SK-N-SH (cell line): ENCODE measurements at regions not wholly inside any gene's neighbourhood (a gene's known extent, or its start where the extent isn't known, plus 50 kb on each side); places are given as distances from the start of the nearest gene placed in this dataset.

Experiments
- CTCF ChIA-PET: fragments of 300-600, 350-600 bp; formaldehyde crosslinking; extraction: SDS; loops from one replicate; lab custom pipeline; 2021; lab: Yijun Ruan, JAX
- POLR2A ChIA-PET: fragments of 350-600 bp; sonication (Branson Sonifier 250); formaldehyde crosslinking; extraction: SDS; loops from one replicate; lab custom pipeline; 2020; ENCODE audit warnings: antibody characterized with exemption, inconsistent platforms; lab: Yijun Ruan, JAX
- DNase-seq: peaks from one replicate; pipeline ENCODE4 v3.0.0; 2012
- H2AFZ ChIP-seq: fragments of 200-600 bp; sonication (generic); 2 replicates; pipeline ENCODE4 v1.8.1; 2016; ENCODE audit warnings: antibody characterized with exemption, mild to moderate bottlenecking, low read depth
- H3F3A ChIP-seq: fragments of 200-600 bp; sonication (generic); replicated peaks from 2 replicates; pipeline ENCODE3; 2016; ENCODE audit warnings: antibody characterized with exemption, mild to moderate bottlenecking; ENCODE audit not compliant: insufficient read depth
- H3K27ac ChIP-seq, 2 experiments: fragments of 200-500 bp in 1 of 2; fragments of 200-600 bp in 1 of 2; sonication (Bioruptor generic) in 1 of 2; sonication (generic), shearing (Covaris generic) in 1 of 2; 2 replicates each; pipeline versions ENCODE4 v1.5.1 to v1.6.1; 2014 to 2016; ENCODE audit warnings: low read depth in 2 of 2, inconsistent platforms in 1 of 2, low read length in 1 of 2, mild to moderate bottlenecking in 1 of 2, mixed read lengths in 1 of 2
- H3K27me3 ChIP-seq: fragments of 200-600 bp; sonication (generic), shearing (Covaris generic); 2 replicates; pipeline ENCODE4 v1.6.1; 2016; ENCODE audit warnings: mixed run types; ENCODE audit not compliant: insufficient read depth
- H3K36me3 ChIP-seq, 2 experiments: fragments of 200-500 bp in 1 of 2; fragments of 200-600 bp in 1 of 2; sonication (Bioruptor generic) in 1 of 2; sonication (generic) in 1 of 2; replicated peaks in 1 of 2; 2 replicates each; pipeline versions ENCODE3 to v1.5.1; 2014 to 2016; ENCODE audit warnings: low read length in 1 of 2, mild to moderate bottlenecking in 1 of 2; ENCODE audit not compliant: insufficient read depth in 2 of 2, control insufficient read depth in 1 of 2
- H3K4me1 ChIP-seq, 2 experiments: fragments of 200-500 bp in 1 of 2; fragments of 200-600 bp in 1 of 2; sonication (Bioruptor generic) in 1 of 2; sonication (generic), shearing (Covaris generic) in 1 of 2; 2 replicates each; pipeline versions ENCODE4 v1.5.1 to v1.6.1; 2014 to 2016; ENCODE audit warnings: low read depth in 1 of 2, low read length in 1 of 2, mixed run types in 1 of 2; ENCODE audit not compliant: insufficient read depth in 2 of 2, control insufficient read depth in 1 of 2
- H3K4me2 ChIP-seq: fragments of 200-600 bp; sonication (generic), shearing (Covaris generic); 2 replicates; pipeline ENCODE4 v1.6.1; 2017; ENCODE audit warnings: mixed run types
- H3K4me3 ChIP-seq, 2 experiments: fragments of 200-500 bp in 1 of 2; fragments of 200-600 bp in 1 of 2; sonication (Bioruptor generic) in 1 of 2; sonication (generic), shearing (Covaris generic) in 1 of 2; 2 replicates each; pipeline versions ENCODE4 v1.5.1 to v1.8.1; 2014 to 2016; ENCODE audit warnings: low read depth in 2 of 2, inconsistent platforms in 1 of 2, low read length in 1 of 2, mild to moderate bottlenecking in 1 of 2, mixed read lengths in 1 of 2, moderate library complexity in 1 of 2
- H3K79me2 ChIP-seq: fragments of 200-600 bp; sonication (generic); 2 replicates; pipeline ENCODE4 v1.8.1; 2017; ENCODE audit warnings: mild to moderate bottlenecking; ENCODE audit not compliant: insufficient read depth
- H3K9ac ChIP-seq: fragments of 200-600 bp; sonication (generic); 2 replicates; pipeline ENCODE4 v1.6.1; 2017; ENCODE audit warnings: mixed run types
- H3K9me2 ChIP-seq: fragments of 200-600 bp; sonication (generic); 2 replicates; pipeline ENCODE4 v1.6.1; 2017; ENCODE audit warnings: mixed run types
- H3K9me3 ChIP-seq: fragments of 200-600 bp; sonication (generic); 2 replicates; pipeline ENCODE4 v1.6.1; 2017; ENCODE audit warnings: mixed run types, mild to moderate bottlenecking, moderate library complexity
- H4K20me1 ChIP-seq: fragments of 200-600 bp; sonication (generic); 2 replicates; pipeline ENCODE4 v1.6.1; 2017; ENCODE audit warnings: mild to moderate bottlenecking, mixed run types; ENCODE audit not compliant: insufficient read depth
- CHD2 ChIP-seq: fragments of 150-350 bp; IDR thresholded peaks from 2 replicates; pipeline ENCODE4 v1.6.1; 2018; ENCODE audit warnings: low read length; ENCODE audit not compliant: partially characterized antibody
- FOXJ3 ChIP-seq: sonication (generic); formaldehyde crosslinking; IDR thresholded peaks from 2 replicates; pipeline ENCODE4 v1.5.1; 2020; ENCODE audit warnings: mild to moderate bottlenecking, missing genetic modification reagents
- FOXM1 ChIP-seq: IDR thresholded peaks from 2 replicates; pipeline ENCODE4 v1.4.0; 2012; ENCODE audit warnings: low read depth, mild to moderate bottlenecking
- GATA2 ChIP-seq: sonication (generic); formaldehyde crosslinking; IDR thresholded peaks from 2 replicates; pipeline ENCODE4 v1.5.0; 2020; ENCODE audit warnings: mild to moderate bottlenecking, missing genetic modification reagents
- IRF3 ChIP-seq: fragments of 150-350 bp; IDR thresholded peaks from 2 replicates; pipeline ENCODE4 v1.6.1; 2016; ENCODE audit warnings: mild to moderate bottlenecking, low read depth, low read length
- JUND ChIP-seq: IDR thresholded peaks from 2 replicates; pipeline ENCODE4 v1.4.0; 2012
- PBX3 ChIP-seq: IDR thresholded peaks from 2 replicates; pipeline ENCODE4; 2012
- RAD21 ChIP-seq: IDR thresholded peaks from 2 replicates; pipeline ENCODE4 v1.6.1; 2012; ENCODE audit warnings: mild to moderate bottlenecking, low read length
- RCOR1 ChIP-seq: fragments of 150-350 bp; IDR thresholded peaks from 2 replicates; pipeline ENCODE4 v1.6.1; 2017; ENCODE audit warnings: antibody characterized with exemption, low read length
- REST ChIP-seq: IDR thresholded peaks from 2 replicates; pipeline ENCODE4 v1.6.1; 2012; ENCODE audit warnings: mild to moderate bottlenecking, low read depth, low read length, moderate library complexity
- RFX5 ChIP-seq: IDR thresholded peaks from 2 replicates; pipeline ENCODE4 v1.6.1; 2012; ENCODE audit warnings: mild to moderate bottlenecking, improper control_type of control experiment, low read length
- RXRA ChIP-seq: IDR thresholded peaks from 2 replicates; pipeline ENCODE4 v1.4.0; 2012; ENCODE audit warnings: low read depth, mild to moderate bottlenecking, borderline replicate concordance
- SIN3A ChIP-seq: IDR thresholded peaks from 2 replicates; pipeline ENCODE4 v1.6.1; 2012; ENCODE audit warnings: low read depth, mild to moderate bottlenecking, low read length, moderate library complexity, borderline replicate concordance
- TCF12 ChIP-seq: IDR thresholded peaks from 2 replicates; pipeline ENCODE4 v1.4.0; 2012
- TEAD4 ChIP-seq: IDR thresholded peaks from 2 replicates; pipeline ENCODE4 v1.4.0; 2012; ENCODE audit warnings: mild to moderate bottlenecking, borderline replicate concordance; ENCODE audit not compliant: insufficient read depth
- USF1 ChIP-seq: IDR thresholded peaks from 2 replicates; pipeline ENCODE4 v1.4.0; 2012; ENCODE audit warnings: low read depth, borderline replicate concordance
- WGBS: methylation state at CpG from one replicate; pipeline ENCODE4 v1.1.6; 2017; ENCODE audit warnings: low lambda C conversion rate; 5-methylcytosine and 5-hydroxymethylcytosine counted together

GRCh38 chr10:130509881-130510689, 373.9 kb downstream of the GLRX3 start:
- POLR2A ChIA-PET = no interaction called here
- Histone ChIP-seq H3K4me2 (no peak overlapping the region), H3K9me2 (no peaks in the 10 kb centered on the region), H3K27ac (no peak overlapping the region), H3K4me3 (no peak overlapping the region), H3K9ac (no peak overlapping the region), H3K79me2 (no peaks in the 10 kb centered on the region), H2AFZ (no peak overlapping the region), H3K27me3 (no peaks in the 10 kb centered on the region), H3K36me3 (no peaks in the 10 kb centered on the region), H3F3A (no peaks in the 10 kb centered on the region), H4K20me1 (no peaks in the 10 kb centered on the region), H3K4me1 (no peaks in the 10 kb centered on the region), H3K9me3 (no peaks in the 10 kb centered on the region)
- TF ChIP-seq USF1 (no peak), REST (no peak), IRF3 (no peak), GATA2 (CRISPR knock-in tag) (no peak), FOXJ3 (no peak), FOXM1 (no peak), RCOR1 (no peak), RAD21 (no peak), JUND (no peak), CHD2 (no peak), SIN3A (no peak), RXRA (no peak), TCF12 (no peak), TEAD4 (no peak), PBX3 (no peak), RFX5 (no peak)
- WGBS = 25% methylated on average over 10 of the region's 25 CpGs
- CTCF ChIA-PET = no interaction called here
- DNase-seq = no peak
